ENCODE measurements at regions not wholly inside any gene's neighbourhood (a gene's known extent, or its start where the extent isn't known, plus 50 kb on each side); places are given as distances from the start of the nearest gene placed in this dataset.

- no peak for DNase-seq (ENCODE audit: low read depth in 1 of 2, low spot score in 1 of 2)
Measured at GRCh38 chr10:47077386-47077785, 166.2 kb downstream of the PTPN20 start.

GRCh38 chr10:47077941-47078340 lies 166.7 kb downstream of the PTPN20 start:
- DNase-seq (ENCODE audit: low read depth in 1 of 2, low spot score in 1 of 2): no peak

GRCh38 chr10:47078393-47079203 lies 167.4 kb downstream of the PTPN20 start:
- no peak for DNase-seq (ENCODE audit: low read depth in 1 of 2, low spot score in 1 of 2)

GRCh38 chr10:47079204-47079580 lies 168.0 kb downstream of the PTPN20 start:
- no peak for DNase-seq (ENCODE audit: low read depth in 1 of 2, low spot score in 1 of 2)

- no peak for DNase-seq (ENCODE audit: low read depth in 1 of 2, low spot score in 1 of 2)
Measured at GRCh38 chr10:47081264-47081663, 170.0 kb downstream of the PTPN20 start.

- no peak for DNase-seq (ENCODE audit: low read depth in 1 of 2, low spot score in 1 of 2)
Measured at GRCh38 chr10:47082055-47082784, 171.0 kb downstream of the PTPN20 start.

GRCh38 chr10:47087667-47088066 lies 176.4 kb downstream of the PTPN20 start:
- DNase-seq (ENCODE audit: low read depth in 1 of 2, low spot score in 1 of 2): no peak

- DNase-seq (ENCODE audit: low read depth in 1 of 2, low spot score in 1 of 2): no peak
Measured at GRCh38 chr10:47088656-47089354, 177.6 kb downstream of the PTPN20 start.

GRCh38 chr10:47090042-47090441 lies 178.8 kb downstream of the PTPN20 start:
- no peak for DNase-seq (ENCODE audit: low read depth in 1 of 2, low spot score in 1 of 2)

GRCh38 chr10:47090903-47091302 lies 179.7 kb downstream of the PTPN20 start:
- DNase-seq (ENCODE audit: low read depth in 1 of 2, low spot score in 1 of 2): no peak

- no peak for DNase-seq (ENCODE audit: low read depth in 1 of 2, low spot score in 1 of 2)
Measured at GRCh38 chr10:47091421-47091820, 180.2 kb downstream of the PTPN20 start.

GRCh38 chr10:47092376-47092775 lies 181.1 kb downstream of the PTPN20 start:
- no peak for DNase-seq (ENCODE audit: low read depth in 1 of 2, low spot score in 1 of 2)

GRCh38 chr10:47092831-47093230 lies 181.6 kb downstream of the PTPN20 start:
- DNase-seq (ENCODE audit: low read depth in 1 of 2, low spot score in 1 of 2): no peak

- no peak for DNase-seq (ENCODE audit: low read depth in 1 of 2, low spot score in 1 of 2)
Measured at GRCh38 chr10:47094126-47094525, 182.9 kb downstream of the PTPN20 start.

- DNase-seq (ENCODE audit: low read depth in 1 of 2, low spot score in 1 of 2): no peak
Measured at GRCh38 chr10:47094636-47095035, 183.4 kb downstream of the PTPN20 start.

- no peak for DNase-seq (ENCODE audit: low read depth in 1 of 2, low spot score in 1 of 2)
Measured at GRCh38 chr10:47095211-47095610, 184.0 kb downstream of the PTPN20 start.

- no peak for DNase-seq (ENCODE audit: low read depth in 1 of 2, low spot score in 1 of 2)
Measured at GRCh38 chr10:47095848-47096612, 184.8 kb downstream of the PTPN20 start.

- DNase-seq (ENCODE audit: low read depth in 1 of 2, low spot score in 1 of 2): no peak
Measured at GRCh38 chr10:47098238-47098637, 187.0 kb downstream of the PTPN20 start.

GRCh38 chr10:47098964-47099363 lies 187.7 kb downstream of the PTPN20 start:
- DNase-seq (ENCODE audit: low read depth in 1 of 2, low spot score in 1 of 2): no peak

GRCh38 chr10:47099474-47099873 lies 188.2 kb downstream of the PTPN20 start:
- no peak for DNase-seq (ENCODE audit: low read depth in 1 of 2, low spot score in 1 of 2)

- no peak for DNase-seq (ENCODE audit: low read depth in 1 of 2, low spot score in 1 of 2)
Measured at GRCh38 chr10:47101196-47101595, 190.0 kb downstream of the PTPN20 start.

All from stimulated activated CD4-positive, alpha-beta T cell treated with anti-CD3 and anti-CD28 coated beads, Interleukin-15, amount 100 ng/mL, for 1 hour (primary cell).